SKM-1 (cell line): ENCODE measurements at regions not wholly inside any gene's neighbourhood (a gene's known extent, or its start where the extent isn't known, plus 50 kb on each side); places are given as distances from the start of the nearest gene placed in this dataset.

Experiments
- DNase-seq: peaks from one replicate; lab custom pipeline; 2025; ENCODE audit not compliant: unreplicated experiment; lab: John Stamatoyannopoulos, UW

DNA sequence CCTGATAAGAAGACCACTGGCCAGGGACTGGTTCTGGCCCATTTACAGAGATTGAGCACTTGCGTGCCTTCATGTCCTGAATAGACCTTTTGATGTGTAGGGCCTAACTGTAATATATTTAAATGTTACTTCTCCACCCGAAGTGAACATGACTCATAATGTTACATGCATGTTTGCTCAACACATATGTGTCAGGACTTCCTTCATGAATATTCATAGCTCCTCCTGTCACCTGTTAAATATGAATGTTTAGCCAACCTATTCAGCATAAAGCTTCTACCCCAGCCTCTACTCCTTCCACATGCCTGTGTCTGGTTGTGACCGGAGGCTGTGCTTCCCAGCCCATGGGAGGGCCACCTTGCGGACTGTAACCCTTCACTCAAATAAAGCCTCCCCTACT is 457.5 kb downstream of the IRX1 start:
- no peak for DNase-seq

DNA sequence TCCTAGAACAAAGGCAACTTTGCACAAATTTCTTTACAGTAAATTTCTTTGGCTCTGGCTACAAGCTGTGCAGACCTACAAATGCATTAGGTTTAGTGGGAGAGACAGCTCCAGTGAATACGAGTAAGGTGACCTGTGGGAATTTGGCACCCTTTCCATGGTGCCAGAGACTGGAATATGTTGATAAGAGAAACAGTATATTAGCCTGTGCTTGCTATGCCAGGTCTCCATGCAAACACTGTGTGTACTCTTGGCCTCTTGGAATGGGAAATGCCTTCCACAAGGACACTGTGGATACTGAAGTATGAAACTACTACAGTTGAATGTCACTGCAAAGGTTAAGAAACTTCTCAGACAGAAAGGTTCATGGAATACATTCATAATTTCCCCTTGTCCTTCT is 458.5 kb downstream of the IRX1 start:
- no peak for DNase-seq

DNA sequence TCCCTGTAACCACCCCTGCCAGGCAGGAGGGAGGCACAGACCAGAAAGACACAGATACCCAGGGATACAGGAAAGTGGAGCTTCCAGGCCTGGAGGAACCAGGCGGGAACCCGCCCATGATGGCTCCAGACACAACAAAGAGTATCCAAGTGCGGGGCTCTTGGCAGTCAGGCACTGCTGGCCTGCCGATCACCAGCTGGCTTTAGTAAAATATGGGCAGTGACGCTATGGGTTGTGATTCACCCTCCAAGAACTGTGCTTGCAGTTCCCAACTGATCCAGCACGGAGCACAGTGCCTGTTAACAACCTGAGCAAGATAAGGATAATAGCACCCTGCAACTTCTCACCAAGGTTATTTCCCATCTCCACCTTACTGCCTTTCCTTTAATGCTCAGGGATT is 463.3 kb downstream of the IRX1 start:
- no peak for DNase-seq

DNA sequence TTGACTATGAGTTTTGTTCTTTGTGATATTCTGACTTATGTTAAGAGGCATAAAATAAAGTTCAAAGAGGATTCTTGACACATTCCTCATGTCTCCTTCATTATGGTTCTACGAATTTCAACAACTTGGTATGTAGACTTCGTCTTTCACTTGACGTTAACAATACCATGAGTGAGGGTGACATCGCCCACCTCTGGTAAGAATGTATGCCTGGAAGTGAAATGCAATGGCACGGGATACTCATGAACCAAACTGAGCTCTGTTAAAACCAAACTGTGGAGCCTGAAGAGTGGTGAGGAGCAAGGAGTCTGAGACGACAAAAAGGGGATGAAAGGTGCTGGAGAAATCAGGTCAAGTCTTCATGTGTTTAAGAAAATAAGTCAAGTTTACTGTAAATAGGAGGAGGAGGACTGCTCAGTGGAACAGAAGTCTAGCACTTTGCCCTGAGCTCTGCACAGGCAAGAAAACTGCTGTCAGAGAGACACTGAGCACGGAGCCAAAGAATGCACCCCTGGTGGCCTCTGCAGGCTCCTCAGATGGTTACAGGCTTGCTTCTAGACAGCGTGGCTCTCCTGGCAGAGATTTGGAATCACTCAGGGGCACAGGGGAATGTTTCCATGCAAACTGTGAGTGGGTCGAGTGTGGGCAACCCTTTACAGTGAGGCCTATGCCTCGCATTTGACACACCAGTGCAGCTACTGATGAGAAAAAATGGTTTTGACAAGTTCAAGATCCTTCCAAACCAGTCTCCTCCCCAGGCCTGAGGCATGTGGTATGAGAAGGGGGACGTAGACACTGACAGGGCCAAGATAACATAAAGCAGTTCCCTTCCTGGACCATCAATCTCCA is 470.1 kb downstream of the IRX1 start:
- DNase-seq: no peak

DNA sequence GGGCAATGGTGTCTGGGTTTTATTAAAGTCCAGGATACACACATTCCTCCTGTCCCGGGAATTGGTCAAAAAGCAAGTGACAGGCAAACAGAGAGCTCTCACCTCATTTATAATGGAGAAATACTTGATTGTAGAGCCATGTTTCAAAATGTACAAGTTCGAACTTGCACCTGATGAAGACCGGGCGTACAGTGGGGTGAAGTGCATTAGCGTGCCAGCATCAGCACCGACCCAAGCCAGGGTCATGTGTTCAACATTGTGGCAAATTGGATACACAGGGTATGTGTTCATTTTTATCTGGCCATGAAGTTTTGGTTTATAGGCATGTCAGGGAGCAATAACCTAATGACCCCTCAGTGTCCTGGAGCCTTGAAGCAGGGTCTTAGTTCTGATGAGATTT is 472.5 kb downstream of the IRX1 start:
- DNase-seq: no peak

DNA sequence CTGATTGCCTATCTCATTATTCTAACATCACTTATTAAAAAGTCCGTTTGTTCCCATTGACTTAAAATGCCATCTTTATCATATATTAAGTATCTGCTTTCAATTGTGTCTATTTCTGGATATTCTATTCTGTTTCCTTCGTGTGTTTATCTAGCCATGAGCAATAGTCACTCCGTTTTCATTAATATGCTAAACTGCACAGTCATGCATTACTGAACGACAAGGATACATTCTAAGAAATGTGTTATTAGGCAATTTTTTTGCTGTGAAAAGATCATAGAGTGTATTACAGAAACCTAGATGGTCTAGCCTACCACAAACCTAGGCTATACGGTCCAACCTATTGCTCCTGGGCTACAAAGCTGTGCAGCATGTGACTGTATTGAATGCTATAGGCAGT is 482.9 kb downstream of the IRX1 start:
- no peak for DNase-seq

DNA sequence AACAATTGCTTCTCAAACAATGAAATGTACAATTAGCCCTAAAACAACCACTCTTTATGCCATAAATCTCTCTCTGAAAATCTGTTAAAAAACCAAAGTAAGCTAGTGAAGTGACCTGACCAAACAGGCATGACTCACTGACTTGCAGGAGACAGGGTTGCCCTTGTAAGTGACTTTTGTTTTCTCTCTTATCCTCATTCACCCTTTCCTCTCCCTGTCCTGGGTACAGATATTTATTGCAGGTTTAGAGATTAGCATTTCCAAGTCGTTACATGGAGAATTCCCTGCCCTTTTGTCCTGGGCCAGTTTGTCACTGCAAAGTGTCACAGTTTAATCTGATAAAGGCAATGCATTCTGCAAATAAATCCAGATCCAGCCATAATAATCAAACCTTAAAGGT is 484.2 kb downstream of the IRX1 start:
- DNase-seq: no peak

DNA sequence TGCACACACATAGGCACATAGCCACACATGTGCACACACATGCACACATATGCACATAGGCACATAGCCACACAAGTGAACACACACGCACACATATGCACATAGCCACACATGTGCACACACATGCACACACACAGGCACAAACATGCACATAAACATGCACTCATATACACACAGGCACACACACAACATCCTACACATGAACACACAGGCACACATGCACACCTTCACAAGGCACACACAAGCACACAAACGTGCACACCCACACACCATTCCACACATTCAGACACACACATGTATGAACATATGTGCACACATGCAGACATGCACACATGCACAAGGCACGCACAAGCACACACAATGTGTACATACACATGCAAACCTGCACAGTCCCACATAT is 484.7 kb downstream of the IRX1 start:
- DNase-seq: no peak

DNA sequence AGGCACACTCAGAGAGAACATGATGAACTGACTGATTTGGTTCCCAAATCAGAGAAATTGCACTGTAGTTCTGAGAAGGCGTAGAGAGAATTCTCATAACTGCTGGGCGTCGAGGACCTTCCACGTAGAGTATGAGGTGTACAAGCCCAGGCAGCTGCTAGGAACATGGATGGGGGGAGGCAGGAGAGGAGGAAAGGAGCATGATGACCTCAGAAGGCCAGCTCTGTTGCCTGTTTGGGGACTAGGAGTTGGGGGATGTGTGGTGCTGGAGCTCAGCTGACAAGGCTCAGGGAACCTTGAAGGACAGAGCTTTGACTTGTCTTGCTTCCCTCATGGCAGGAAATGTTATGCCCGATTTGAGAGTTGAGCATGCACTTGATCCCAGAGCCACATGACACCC is 485.4 kb downstream of the IRX1 start:
- DNase-seq: no peak

DNA sequence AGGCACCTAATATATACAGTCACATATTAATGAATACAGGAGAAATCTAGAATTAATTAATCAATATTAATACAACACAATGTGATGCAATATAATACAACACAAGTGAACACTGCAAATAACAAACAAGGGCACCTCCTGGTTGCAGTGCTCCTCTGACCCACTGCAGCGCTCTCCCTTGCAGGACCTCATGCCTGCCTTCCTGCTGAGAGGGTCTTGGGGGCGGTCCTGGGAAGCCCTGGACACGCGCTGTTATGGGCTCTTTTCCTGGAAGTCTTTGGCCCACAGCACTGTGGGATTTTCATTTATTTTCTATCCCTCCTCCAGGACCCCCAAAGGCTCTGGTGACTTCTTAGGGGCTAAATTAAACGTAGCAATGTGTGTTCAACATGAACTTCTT is 485.8 kb downstream of the IRX1 start:
- DNase-seq: no peak

DNA sequence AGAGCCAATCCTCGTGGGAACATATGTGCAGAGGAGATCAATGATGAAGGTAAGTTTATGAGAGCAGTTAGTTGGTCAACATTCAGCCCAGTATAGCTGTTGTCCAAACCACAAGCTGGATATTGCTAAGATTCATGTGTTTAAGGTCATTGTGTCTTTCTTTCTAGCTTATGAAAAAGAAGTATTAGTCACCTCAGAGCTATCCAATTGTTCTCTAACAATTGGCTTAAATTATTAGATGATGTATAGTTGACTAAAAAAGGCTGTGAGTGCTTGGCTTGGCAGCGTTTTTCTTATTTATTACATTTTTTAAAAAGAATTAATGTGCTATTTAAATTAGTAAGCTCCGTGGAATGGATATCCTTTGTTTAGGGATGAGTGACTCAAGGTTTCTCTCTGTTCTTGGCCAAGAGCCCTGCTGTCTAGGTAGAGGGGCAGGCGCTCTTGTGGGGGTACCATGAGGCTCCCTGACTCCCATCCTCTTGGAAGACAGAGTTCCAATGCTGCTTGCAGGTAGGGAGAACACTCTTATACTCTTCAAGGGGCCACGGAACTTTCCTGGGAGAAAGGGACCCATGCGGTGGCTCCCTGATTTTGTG is 487.4 kb downstream of the IRX1 start:
- DNase-seq: no peak

DNA sequence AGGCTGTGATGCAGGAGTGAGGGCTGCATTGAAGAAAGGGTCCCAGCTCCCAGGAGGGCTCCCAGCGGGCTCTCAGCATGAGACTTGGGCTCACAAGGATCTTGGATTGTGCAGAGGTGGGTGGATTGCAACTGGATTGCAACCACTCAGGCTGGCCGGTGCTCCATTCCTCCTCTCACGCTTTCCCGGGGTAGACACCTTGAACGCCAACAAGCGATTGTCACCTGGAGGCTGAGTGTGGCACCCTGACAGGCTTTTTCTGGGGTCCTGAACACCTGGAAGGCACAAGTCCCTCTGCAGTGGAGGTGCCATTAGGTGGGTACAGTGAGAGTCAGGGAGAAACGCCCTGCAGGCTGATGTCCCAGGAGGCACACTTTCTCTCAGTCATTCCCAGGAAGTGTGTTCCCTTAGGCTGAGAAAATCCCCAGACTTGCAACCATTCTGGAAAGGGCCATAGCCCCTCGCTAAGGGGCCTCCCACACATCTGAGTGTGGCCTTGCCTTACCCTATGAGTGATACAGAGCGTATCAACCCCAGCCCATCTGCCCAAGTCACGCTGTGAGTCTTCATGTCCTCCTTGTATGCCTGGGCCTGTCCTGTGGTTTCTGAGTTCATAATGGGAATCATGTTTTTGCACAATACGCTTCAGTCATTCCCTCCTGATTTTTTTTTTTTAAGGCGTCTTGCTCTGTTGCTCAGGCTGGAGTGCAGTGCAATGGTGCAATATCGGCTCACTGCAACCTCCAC is 488.1 kb downstream of the IRX1 start:
- DNase-seq: no peak

DNA sequence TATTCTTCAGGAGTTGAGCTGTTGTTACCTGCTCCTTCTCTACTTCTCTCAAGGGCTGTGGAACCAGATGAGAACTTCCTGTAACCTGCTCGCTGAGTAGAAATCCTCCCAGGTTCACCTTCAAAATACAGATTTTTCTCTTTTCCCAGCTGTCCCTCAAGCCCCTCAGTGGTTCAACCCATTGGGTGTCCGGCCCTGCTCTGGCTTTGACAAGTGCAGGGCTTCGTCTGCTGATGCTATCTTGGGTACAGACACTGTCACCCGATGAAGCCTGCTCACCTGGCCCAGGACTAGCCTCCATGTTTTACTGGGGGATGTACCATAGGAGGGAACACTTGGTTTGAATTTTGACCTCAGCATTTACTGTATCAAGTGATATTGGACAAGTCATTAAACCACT is 490.4 kb downstream of the IRX1 start:
- no peak for DNase-seq

DNA sequence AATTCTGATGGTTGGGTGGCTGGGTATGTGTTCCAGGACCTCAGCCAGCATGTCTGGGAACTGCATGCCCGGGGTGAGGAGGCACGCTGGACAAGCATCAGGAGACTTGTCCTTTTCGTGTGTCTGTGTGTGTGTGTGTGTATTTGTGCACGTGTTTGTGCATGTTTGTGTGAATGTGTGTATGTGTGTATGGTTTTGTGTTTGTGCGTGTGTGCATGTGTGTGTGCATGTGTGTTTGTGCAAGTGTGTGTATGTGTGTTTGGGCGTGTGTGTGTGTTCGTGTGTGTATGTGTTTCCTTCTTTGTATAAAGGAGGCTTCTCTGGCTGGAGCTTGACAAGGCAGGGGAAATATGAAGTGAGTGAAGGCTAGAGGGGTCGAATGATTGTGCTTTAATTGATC is 491.5 kb downstream of the IRX1 start:
- DNase-seq: no peak

DNA sequence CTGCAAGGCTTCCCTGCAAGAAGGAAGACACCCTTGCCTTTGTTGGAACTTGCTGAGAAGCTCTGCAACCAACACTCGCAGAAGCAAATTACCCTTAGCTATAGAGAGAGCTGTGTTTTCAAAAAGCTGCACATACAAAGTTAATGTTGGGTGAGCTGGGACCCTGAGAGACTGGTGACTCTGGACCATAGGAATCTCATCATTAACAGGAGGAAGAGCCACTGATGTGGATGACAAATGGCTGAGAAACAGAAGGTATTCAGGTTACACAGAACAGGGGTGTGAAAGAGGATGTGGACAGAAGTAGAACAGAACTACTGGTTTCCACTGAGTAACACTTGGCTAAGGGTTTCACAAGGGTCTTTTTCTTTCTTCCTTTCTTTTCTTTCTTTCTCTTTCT is 493.5 kb downstream of the IRX1 start:
- DNase-seq: no peak

DNA sequence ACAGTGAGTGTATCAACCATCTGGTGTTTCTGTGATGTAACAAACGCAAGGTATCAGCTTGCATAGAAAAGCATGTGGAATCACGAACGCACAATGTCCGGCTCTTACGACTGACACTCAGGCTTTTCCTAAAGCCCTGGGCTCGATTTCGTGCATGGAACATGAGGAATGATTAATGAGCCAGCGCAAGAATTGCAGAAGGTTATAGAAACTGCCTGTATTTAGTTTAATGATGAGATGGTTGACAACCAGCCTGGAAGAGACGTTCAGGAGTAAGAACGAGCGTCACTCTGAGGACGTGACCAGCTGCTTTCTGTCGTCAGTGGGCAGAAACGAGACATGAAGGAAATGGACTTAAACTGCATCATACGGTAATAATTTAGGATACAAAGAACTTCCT is 497.6 kb downstream of the IRX1 start:
- DNase-seq: no peak

DNA sequence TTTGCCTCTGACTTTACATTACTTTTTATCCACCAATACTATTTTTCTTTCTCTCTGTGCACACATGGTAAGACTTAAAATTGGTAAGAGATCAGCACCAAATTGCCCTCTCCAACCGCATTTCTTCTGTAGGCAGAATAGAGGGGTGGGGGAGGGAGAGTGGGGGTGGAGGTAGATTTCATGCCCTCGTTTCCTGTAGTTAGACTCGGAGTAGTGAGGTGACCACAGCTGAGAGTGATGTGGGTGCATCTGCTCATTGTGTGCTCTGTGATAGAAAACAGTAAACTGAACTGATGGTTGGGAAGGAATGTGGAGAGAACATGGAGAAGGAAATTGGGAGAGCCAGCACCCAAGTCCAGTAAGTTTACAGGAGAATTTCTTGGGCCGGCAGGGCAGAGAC is 498.3 kb downstream of the IRX1 start:
- no peak for DNase-seq

DNA sequence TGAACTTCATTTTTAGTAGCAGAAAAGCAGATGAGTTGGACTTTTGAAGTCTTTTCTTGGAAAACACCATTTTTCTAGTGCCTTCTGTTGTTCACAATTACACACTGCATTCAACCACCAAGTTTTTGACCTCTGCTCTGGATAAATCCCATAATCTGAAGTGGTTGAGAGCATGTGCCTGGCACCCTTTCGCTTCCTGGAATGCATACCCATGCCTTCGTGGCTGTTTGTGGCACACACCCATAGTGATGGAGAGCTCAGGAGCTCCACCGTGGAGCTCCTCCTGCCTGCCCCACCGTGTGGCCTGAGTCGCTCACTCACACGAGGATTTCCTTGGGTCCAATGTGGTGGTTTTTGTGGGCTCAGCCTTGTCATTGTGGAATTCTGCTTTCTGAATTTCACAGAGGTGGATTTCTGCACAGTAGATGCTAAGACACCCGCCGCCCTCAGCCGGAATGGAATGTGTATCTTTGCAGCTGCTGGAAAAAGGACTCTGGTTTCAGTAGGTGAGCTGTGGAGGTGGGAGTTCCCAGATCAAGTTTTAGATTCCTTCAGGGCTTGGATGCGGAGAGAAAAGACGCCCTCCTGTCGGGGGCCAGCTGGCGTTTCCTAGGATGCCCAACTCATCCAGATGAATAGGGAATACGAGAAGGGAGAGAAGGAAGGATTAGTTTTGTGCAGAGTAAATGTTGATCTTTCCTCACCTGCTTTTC is 500.4 kb downstream of the IRX1 start:
- DNase-seq: no peak

DNA sequence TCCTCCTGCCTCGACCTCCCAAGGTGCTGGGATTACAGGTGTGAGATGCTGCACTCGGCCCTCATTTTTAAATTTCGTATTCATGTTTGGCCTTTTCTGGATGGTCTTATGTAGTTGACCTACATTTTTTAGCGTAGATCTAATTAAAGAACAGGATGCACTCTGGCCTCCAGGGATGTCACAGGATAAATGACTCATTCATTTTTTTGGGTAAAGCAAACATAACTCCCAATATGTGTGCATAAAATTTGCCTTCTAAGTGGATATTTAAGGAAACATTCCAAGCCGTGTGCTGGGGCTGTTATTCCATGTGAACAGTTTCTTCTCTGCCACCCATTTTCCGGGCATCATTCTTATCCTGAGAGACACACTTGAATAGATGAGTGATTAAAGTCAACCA is 501.6 kb downstream of the IRX1 start:
- DNase-seq: no peak

DNA sequence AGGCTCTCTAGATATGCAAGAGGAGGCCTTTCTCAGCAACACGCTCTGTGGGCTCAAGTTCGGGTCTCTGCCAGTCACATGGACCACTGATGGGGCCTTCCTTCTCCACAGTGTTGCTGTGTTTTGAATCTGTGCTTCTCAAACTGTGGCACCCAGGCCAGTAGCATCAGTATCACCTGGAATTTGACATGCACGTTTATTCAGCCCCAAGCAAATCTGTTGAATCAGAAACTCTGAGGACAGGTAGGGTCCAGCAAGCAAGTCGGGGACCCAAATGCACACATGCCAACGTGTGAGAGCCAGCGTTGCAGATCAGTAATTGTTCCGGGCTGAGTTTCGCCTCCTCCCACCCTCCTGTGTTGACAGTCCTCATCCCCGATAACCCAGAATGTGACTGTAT is 502.6 kb downstream of the IRX1 start:
- DNase-seq: no peak

DNA sequence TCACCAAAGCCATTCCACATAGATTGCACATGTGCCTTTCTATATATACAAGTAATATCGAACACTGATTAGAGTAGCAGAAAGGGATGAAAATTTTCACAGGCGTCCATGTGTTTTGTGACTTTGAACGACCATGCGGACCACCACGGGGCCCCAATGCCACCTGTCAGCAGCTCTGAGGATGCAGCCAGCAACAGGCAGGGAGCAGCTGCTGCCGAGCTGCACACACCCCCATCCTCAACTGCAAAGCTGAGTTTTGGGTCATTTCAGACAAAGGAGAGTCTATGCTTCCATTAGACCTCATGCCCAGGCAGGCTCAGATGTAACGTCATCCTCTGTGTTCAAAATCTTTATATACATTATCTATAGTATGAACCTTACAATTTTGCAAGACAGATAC is 503.8 kb downstream of the IRX1 start:
- no peak for DNase-seq

DNA sequence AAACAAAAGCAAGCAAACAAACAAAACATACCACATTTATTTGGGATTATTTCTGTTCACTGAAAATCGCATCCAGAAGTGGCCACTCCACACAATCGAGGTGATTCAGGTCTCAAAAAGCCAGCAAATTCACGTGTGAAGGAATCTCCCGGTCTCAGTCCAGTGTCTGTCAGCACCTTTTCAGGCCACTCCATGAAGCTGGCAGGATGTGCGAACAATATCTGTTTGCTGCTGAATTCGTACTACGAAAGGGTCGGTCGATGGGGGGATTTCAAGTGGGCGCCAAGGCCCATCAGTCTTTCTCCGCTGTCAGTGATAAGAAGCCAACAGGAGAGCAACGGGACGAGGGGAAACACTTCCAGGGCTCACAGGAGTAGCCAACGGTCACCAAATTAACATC is 505.1 kb downstream of the IRX1 start:
- DNase-seq: no peak
